ENCODE measurements at regions not wholly inside any gene's neighbourhood (a gene's known extent, or its start where the extent isn't known, plus 50 kb on each side); places are given as distances from the start of the nearest gene placed in this dataset.

DNA sequence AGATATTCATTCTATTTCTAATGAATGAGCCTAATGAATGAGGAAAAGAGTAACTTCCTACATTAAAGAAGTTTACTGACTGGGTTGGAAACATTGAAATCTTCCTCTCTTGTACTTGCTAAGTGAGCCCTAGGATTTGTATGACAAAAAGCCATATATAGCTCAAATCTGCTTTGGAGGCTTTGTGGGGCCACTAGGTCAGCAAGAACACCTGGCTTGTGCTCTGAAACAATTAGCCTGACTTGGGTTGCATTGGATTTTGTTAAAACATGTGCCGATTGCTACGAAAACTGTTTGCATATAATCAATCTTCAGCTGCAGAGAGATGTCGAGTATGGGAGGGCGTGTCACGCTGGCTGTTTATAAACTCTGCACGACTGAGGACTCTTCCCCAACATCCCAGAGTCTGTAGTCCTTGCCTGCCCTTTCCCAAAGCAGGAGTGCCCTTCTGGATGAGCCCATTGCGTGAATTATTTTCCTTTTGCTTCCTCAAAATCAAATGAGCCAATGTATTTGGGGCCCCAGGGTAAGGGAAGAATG, 684.8 kb downstream of the DHX35 start:
- TF ChIP-seq EZH2phosphoT487 (IDR thresholded peaks at IDR 0.05; ENCODE audit: low read depth, severe bottlenecking, unreplicated experiment) (no peak), EZH2 (IDR thresholded peaks at IDR 0.05; ENCODE audit: borderline replicate concordance) (no peak), CTCF (IDR thresholded peaks at IDR 0.05; ENCODE audit: poor library complexity) (no peak)
- no peak for DNase-seq (ENCODE audit: low spot score)
- H3K4me2 ChIP-seq: no peak overlapping the region
- H3K4me1 ChIP-seq (ENCODE audit: insufficient read depth): no peaks in the 10 kb centered on the region
- no peaks in the 10 kb centered on the region for H3K9me2 ChIP-seq (replicated peaks; ENCODE audit: insufficient read depth)
- 78% methylated on average over 7 of the region's 7 CpGs for WGBS (ENCODE audit: low lambda C conversion rate, missing lambda C conversion rate)
- H3K27me3 ChIP-seq: no peaks in the 10 kb centered on the region
- no peak overlapping the region for H3K27ac ChIP-seq
- H3K4me3 ChIP-seq: no peak overlapping the region
- no peaks in the 10 kb centered on the region for H3K9me3 ChIP-seq (ENCODE audit: low read depth)
- no peaks in the 10 kb centered on the region for H3K79me2 ChIP-seq
- no peaks in the 10 kb centered on the region for H3K36me3 ChIP-seq (replicated peaks; ENCODE audit: insufficient read depth, low read depth)
- no peak overlapping the region for H2AFZ ChIP-seq
- no peaks in the 10 kb centered on the region for H4K20me1 ChIP-seq (ENCODE audit: insufficient read depth, poor library complexity, severe bottlenecking)

DNA sequence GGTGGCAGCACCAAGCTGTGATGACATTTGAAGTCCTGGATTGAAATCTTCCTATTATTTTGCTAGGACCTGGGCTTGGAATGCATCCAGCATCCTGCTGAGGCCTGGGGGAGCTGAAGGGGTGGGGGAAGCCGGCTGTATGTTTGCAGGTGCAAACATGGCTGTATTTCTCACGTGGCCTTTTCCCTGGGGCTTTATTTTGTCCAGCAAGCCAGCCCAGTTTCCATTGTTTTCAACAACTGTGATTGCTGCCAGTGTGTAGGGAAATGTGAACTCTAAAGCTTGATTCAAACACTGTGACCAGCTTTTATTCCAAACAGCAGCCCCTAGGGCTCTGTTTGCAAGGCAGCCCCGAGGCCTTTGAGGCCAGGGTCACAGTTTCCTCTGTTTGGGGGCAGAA, 683.0 kb downstream of the DHX35 start:
- TF ChIP-seq CTCF (IDR thresholded peaks at IDR 0.05; ENCODE audit: poor library complexity): no peak
- TF ChIP-seq EZH2phosphoT487 (IDR thresholded peaks at IDR 0.05; ENCODE audit: low read depth, severe bottlenecking, unreplicated experiment): no peak
- no peak for TF ChIP-seq EZH2 (IDR thresholded peaks at IDR 0.05; ENCODE audit: borderline replicate concordance)
- Histone ChIP-seq H3K27me3 (no peaks in the 10 kb centered on the region), H3K9me2 (replicated peaks; ENCODE audit: insufficient read depth) (no peaks in the 10 kb centered on the region), H2AFZ (no peak overlapping the region), H3K4me2 (no peak overlapping the region), H3K4me1 (ENCODE audit: insufficient read depth) (no peaks in the 10 kb centered on the region), H4K20me1 (ENCODE audit: insufficient read depth, poor library complexity, severe bottlenecking) (no peaks in the 10 kb centered on the region), H3K79me2 (no peaks in the 10 kb centered on the region), H3K9me3 (ENCODE audit: low read depth) (no peaks in the 10 kb centered on the region), H3K36me3 (replicated peaks; ENCODE audit: insufficient read depth, low read depth) (no peaks in the 10 kb centered on the region), H3K4me3 (no peak overlapping the region), H3K27ac (no peak overlapping the region)
- WGBS (ENCODE audit: low lambda C conversion rate, missing lambda C conversion rate): 37% methylated on average over 3 of the region's 3 CpGs
- DNase-seq (ENCODE audit: low spot score): no peak

DNA sequence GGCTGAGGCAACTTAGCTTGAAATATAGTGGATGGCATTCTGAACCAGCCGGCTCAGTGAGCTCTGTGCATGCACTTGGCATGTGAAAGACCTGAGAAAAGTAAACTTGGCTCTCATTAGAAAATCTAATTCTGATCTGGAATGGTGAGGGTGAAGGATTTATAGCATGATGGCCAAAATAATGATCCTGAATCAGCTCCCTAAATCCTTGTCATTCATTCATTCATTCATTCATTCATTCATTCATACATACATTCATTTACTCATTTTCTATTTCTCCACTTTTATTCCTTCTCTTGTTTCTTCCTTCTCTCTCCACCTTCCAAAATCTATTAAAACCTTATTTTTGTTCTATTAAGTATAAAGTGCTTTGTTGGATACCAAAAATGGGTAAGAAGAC, 681.1 kb downstream of the DHX35 start:
- Histone ChIP-seq H3K4me1 (ENCODE audit: insufficient read depth) (no peaks in the 10 kb centered on the region), H4K20me1 (ENCODE audit: insufficient read depth, poor library complexity, severe bottlenecking) (no peaks in the 10 kb centered on the region), H2AFZ (no peak overlapping the region), H3K9me3 (ENCODE audit: low read depth) (no peaks in the 10 kb centered on the region), H3K27me3 (no peaks in the 10 kb centered on the region), H3K4me2 (no peak overlapping the region), H3K4me3 (no peak overlapping the region), H3K27ac (no peak overlapping the region), H3K79me2 (no peaks in the 10 kb centered on the region), H3K9me2 (replicated peaks; ENCODE audit: insufficient read depth) (no peaks in the 10 kb centered on the region), H3K36me3 (replicated peaks; ENCODE audit: insufficient read depth, low read depth) (no peaks in the 10 kb centered on the region)
- WGBS (ENCODE audit: low lambda C conversion rate, missing lambda C conversion rate): 77% methylated on average over 1 of the region's 1 CpG
- TF ChIP-seq CTCF (IDR thresholded peaks at IDR 0.05; ENCODE audit: poor library complexity): no peak
- TF ChIP-seq EZH2 (IDR thresholded peaks at IDR 0.05; ENCODE audit: borderline replicate concordance): no peak
- no peak for TF ChIP-seq EZH2phosphoT487 (IDR thresholded peaks at IDR 0.05; ENCODE audit: low read depth, severe bottlenecking, unreplicated experiment)
- no peak for DNase-seq (ENCODE audit: low spot score)

GRCh38 chr20:39641423-39641822, 679.3 kb downstream of the DHX35 start:
- no peak for DNase-seq (ENCODE audit: low spot score)
- Histone ChIP-seq H3K9me3 (ENCODE audit: low read depth) (no peaks in the 10 kb centered on the region), H3K79me2 (no peaks in the 10 kb centered on the region), H3K27me3 (no peaks in the 10 kb centered on the region), H3K36me3 (replicated peaks; ENCODE audit: insufficient read depth, low read depth) (no peaks in the 10 kb centered on the region), H3K4me3 (no peak overlapping the region), H3K27ac (no peak overlapping the region), H3K4me2 (no peak overlapping the region), H3K9me2 (replicated peaks; ENCODE audit: insufficient read depth) (no peaks in the 10 kb centered on the region), H3K4me1 (ENCODE audit: insufficient read depth) (no peaks in the 10 kb centered on the region), H4K20me1 (ENCODE audit: insufficient read depth, poor library complexity, severe bottlenecking) (no peaks in the 10 kb centered on the region), H2AFZ (no peak overlapping the region)
- 84% methylated on average over 4 of the region's 4 CpGs for WGBS (ENCODE audit: low lambda C conversion rate, missing lambda C conversion rate)
- TF ChIP-seq EZH2phosphoT487 (IDR thresholded peaks at IDR 0.05; ENCODE audit: low read depth, severe bottlenecking, unreplicated experiment) (no peak), EZH2 (IDR thresholded peaks at IDR 0.05; ENCODE audit: borderline replicate concordance) (no peak), CTCF (IDR thresholded peaks at IDR 0.05; ENCODE audit: poor library complexity) (no peak)
